GM20431 (cell line): ENCODE measurements at regions not wholly inside any gene's neighbourhood (a gene's known extent, or its start where the extent isn't known, plus 50 kb on each side); places are given as distances from the start of the nearest gene placed in this dataset.

ENCODE experiments used
- in situ Hi-C: fragments of 300-500 bp; cut with MseI, MboI; formaldehyde crosslinking; loops from one replicate; pipeline ENCODE4 v1.15.0; 2020; ENCODE audit warnings: low sequenced_read_pairs; ENCODE audit not compliant: unreplicated experiment

DNA sequence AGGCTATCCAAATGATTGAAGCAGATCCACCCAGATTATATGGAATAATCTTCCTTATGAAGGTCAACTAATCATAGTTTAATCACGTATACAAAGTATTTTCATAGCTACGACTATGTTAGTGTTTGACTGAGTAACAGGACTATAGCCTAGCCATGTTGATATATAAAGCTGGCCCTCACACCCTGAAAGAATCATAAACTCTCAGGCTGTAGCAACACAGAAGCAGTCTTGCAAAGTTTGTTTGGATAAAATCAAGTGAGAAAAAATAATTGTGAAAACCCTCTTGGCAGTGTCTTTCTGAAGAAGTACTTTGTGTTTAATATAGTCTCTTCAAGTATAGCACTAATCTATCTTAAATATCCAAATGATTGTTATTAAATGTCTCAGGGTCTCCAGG is 374.5 kb upstream of the DAB2 start:
- in situ Hi-C loops, result no loop called here

DNA sequence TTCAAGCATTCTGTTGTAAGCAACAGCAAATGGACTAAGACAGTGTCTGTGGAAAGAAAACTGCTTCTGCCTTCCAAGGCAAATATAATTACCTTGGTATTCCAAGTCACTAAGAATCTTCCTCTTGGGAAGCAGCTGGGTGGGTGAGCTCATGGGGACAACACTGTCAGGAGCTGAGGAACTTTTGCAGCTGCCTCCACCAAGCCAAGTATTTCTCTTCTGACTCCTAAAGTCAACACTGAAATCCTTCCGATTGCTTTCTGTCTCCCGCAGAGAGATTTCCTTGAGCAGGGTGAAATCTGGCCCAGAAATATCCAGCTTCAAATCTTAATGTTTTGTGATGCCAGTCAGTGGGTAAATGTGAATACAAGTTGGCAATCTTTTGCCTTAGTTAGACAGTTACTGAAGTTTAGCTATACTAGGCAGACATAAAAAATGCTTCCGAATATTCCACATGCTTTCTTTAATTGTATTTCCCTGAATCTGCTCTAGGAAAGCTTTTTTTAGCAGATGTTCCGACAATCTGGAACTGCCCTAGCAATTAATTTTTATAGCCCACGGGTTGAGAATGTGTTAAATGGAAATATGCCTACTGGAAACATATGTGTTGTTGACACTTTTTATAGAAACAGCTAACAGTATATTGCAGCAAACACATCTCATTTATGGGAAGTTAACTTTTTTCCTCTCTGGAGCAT is 369.9 kb upstream of the DAB2 start:
- in situ Hi-C loops, result no loop called here

GRCh38 chr5:39785410-39785809 is 360.6 kb upstream of the DAB2 start:
- in situ Hi-C loops, result no loop called here

GRCh38 chr5:39783756-39784421 is 359.1 kb upstream of the DAB2 start:
- in situ Hi-C loops, result no loop called here

DNA sequence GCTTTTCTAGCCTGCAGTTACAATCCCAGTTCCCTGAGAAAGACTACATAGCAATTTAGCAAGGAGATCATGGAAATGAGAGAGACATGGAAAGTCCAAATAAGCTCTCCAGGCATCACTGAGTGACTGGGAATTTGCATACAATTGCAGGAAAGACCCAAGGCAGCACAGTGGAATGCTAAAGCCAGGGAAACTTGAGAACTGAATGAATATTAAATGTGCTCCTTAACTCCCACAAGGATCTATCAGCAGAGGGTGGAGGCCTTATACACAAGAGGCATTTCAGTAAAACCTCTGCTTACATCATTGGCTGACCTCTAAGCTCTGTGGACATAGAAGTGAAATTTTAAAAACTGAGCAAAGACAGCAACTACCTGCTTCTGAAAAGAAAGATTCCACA is 355.6 kb upstream of the DAB2 start:
- in situ Hi-C loops, result no loop called here

DNA sequence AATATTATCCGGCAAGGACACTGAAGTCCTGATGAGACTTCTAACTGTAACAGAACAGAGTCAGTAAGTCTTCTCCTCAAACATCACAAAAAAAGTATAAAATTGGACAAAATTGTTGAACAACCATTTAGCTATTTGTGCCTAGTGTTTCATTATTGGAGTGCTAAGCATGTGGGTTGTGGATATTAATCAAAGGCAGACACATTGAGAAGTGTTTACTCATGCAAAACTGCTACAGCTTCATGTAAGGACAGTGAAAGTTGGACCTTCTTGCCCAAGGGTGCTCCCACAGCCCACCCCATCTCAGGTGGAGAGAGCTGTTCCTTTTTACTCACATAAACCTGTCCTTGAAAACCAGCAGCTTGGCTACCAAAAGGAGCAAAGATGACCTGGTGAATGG is 355.1 kb upstream of the DAB2 start:
- in situ Hi-C loops, result no loop called here

DNA sequence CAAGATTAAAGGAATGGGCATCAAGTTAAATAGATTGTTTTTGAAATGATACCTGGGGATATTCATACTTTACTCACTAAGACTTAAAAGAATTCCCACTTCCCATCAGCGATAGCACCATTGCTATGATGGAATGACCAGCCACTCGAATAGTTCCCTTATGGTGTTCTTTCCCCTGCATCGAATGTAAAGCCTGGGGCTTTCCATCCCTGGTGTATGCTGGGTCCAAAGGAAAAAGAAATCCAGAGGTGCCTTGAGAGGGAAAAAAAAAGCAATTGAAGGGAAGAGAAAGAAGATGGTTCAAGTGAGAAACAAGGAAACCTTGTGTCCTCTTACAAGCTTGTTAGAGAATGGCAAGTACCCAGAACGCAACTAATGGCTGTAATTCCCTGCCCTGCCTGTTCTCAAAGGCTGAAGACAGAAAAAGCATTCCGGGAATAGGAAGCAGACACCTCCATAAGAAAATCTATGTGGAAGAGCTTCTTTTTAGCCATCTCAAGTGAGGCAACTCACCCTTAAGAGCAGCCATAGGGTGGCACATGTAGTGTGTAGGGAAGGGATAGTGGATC is 351.1 kb upstream of the DAB2 start:
- in situ Hi-C loops, result no loop called here

DNA sequence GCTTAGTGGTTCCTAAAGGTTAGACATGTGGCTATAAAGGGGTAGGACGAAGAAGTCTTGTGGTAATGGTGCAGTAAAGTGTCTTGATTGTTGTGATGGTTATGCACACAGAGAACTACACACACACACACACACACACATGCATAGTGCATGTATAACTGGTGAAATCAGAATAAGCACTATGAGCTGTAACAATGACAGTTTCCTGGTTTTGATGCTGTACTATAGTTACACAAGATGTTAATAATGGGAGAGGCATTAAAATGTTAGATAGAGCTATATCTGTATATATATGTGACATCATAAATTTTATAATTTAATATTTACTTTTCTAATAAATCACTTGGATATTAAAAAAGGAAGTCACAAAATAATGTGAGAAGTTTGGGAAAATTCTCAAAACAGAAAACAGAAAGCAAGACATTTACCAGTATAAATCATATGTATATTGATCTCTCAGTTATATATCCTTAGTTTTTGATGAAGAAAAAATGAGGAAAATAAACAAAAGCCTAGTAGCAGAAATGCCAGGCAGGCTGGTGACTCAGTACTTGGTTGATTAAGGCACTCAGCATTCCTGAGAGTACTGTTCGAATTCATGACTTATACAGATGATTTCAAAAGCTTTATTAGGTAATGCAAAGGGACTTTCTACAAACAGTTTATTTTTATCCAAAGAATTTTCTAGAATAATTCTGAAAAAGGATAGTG is 350.5 kb upstream of the DAB2 start:
- in situ Hi-C loops, result no loop called here

GRCh38 chr5:39774605-39775004 is 349.8 kb upstream of the DAB2 start:
- in situ Hi-C loops, result no loop called here

- in situ Hi-C loops, result no loop called here
Observed at GRCh38 chr5:39772307-39772706, 347.5 kb upstream of the DAB2 start.

- in situ Hi-C loops, result no loop called here
Observed at GRCh38 chr5:39767916-39768315, 343.1 kb upstream of the DAB2 start.

DNA sequence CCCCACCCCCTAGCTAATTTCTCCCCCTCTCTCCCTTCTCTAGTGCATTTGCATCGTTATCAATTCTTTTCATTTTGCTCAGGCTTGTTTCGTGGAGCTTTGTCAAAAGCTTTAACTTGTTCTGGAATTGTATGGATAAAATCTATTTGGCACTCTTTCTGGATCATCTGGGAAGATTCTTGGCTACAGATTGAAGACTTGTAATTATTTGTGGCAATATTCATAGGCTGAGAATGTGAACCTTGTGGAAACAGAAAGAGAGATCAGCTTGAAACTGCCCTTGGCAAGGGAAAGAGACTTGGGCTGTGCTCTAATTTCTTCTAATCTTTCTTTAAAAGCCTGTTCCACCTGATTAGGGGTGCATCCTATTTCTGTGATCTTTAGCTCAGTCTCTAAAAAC is 340.6 kb upstream of the DAB2 start:
- in situ Hi-C loops, result no loop called here

GRCh38 chr5:39762761-39763160 is 338.0 kb upstream of the DAB2 start:
- in situ Hi-C loops, result no loop called here

DNA sequence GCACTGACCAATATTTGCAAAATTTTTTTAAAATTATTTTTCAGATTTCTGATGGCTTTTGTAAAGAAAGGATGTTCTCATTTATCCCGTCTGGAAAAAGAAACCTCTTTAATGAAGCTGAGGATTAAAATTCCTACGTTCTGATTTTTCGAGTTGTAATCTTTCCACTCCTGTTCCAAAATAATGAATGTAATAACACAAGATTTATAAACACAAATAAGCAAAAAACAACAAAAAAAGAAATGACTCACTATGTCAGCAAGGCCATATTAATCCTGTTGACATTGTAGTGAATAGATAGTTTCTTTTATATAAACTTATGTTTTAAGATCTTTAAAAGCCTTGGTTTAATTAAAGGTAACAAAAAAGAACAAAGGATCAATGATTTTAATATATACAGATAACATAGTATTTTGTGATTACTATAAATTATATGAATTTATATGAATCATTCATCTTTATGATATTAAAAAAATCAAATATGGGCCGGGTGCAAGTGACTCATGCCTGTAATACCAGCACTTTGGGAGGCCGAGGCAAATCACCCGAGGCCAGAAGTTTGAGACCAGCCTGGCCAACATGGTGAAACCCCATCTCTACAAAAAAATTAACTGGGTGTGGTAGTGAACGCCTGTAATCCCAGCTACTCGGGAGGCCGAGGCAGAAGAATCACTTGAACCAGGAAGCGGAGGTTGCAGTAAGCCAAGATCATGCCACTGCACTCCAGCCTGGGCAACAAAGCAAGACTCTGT is 336.6 kb upstream of the DAB2 start:
- in situ Hi-C loops, result no loop called here

- in situ Hi-C loops, result no loop called here
Observed at GRCh38 chr5:39760385-39761198, 335.8 kb upstream of the DAB2 start.

DNA sequence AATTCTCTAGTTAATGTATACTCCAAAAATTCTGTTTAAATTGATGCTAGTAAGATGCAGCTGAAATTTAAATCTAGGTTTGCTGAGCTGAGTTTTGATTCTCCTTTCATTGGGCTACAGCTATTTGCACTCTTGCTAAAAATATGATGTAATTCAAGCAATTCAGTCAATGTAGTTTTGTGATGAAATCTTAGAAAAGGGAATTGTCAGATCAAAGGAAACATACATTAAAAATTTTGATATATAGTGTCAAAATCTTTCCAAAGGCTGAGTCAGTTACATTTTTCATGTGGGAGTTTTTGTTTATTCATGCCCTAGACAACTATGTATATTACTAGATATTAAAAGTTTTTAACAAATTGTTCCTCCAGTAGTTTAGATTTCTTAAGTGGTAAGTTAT is 334.9 kb upstream of the DAB2 start:
- in situ Hi-C loops, result no loop called here

DNA sequence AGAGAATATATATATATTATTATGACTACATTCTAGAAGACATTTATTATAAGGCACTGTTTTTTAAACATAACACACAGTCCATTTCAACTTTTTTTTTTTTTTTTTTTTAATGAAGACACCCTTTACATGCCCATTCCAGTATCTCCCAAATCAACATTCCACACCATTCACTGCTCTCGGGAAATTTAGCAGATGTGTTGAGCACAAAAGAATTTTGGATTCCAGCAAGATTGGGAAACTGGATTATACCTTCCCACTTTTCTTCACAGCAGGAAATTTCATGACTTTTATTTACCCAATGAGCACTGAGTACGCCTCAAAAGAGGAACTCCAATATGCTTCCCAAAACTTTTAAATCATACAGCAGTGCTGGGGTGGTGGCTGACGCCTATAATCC is 333.6 kb upstream of the DAB2 start:
- in situ Hi-C loops, result no loop called here

- in situ Hi-C loops, result no loop called here
Observed at GRCh38 chr5:39757131-39757530, 332.4 kb upstream of the DAB2 start.

DNA sequence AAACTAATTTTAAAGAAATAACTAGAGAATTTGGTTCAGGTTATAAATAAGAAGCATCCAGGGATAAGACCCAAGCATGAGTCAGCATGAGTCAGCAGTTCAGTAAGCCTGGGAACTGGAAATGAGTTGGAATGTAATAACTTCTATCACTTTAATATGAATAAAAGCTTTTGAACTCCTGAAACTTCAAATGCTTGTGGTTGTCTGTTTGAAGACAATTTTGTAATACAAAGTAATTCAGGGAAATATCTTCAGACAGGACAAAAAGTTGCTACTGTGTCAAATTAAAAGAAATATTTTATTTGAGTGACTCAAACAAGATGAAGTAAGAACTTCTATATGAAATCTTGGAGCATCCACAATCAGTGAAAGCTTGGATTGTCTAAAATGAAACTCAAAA is 331.2 kb upstream of the DAB2 start:
- in situ Hi-C loops, result no loop called here

- in situ Hi-C loops, result no loop called here
Observed at GRCh38 chr5:39755452-39755851, 330.7 kb upstream of the DAB2 start.
